LHCN-M2 (cell line): ENCODE measurements at regions not wholly inside any gene's neighbourhood (a gene's known extent, or its start where the extent isn't known, plus 50 kb on each side); places are given as distances from the start of the nearest gene placed in this dataset.

Source experiments
- DNase-seq: peaks from one replicate; pipeline ENCODE4 v3.0.0-alpha.2; 2012; ENCODE audit warnings: low read depth

GRCh38 chr9:88692827-88693226 is 157.8 kb downstream of the NXNL2 start:
- DNase-seq, result no peak

GRCh38 chr9:88694625-88695024 is 159.6 kb downstream of the NXNL2 start:
- DNase-seq, result peak; percentile 80

- no peak for DNase-seq
Observed at GRCh38 chr9:88696501-88696900, 161.5 kb downstream of the NXNL2 start.

- DNase-seq, result no peak
Observed at GRCh38 chr9:88697764-88698432, 162.9 kb downstream of the NXNL2 start.

- no peak for DNase-seq
Observed at GRCh38 chr9:88702985-88703384, 168.0 kb downstream of the NXNL2 start.

GRCh38 chr9:88706193-88707113 is 171.5 kb downstream of the NXNL2 start:
- DNase-seq, result no peak

GRCh38 chr9:88710449-88710848 is 175.5 kb downstream of the NXNL2 start:
- DNase-seq, result no peak

GRCh38 chr9:88711719-88712118 is 176.7 kb downstream of the NXNL2 start:
- DNase-seq, result no peak

- DNase-seq, result no peak
Observed at GRCh38 chr9:88712484-88712883, 177.5 kb downstream of the NXNL2 start.

- DNase-seq, result no peak
Observed at GRCh38 chr9:88713010-88713409, 178.0 kb downstream of the NXNL2 start.

GRCh38 chr9:88716596-88717290 is 181.8 kb downstream of the NXNL2 start:
- DNase-seq, result no peak

GRCh38 chr9:88721025-88721424 is 186.0 kb downstream of the NXNL2 start:
- DNase-seq, result no peak

- no peak for DNase-seq
Observed at GRCh38 chr9:88721495-88722279, 186.7 kb downstream of the NXNL2 start.

- DNase-seq, result peak; percentile 43
Observed at GRCh38 chr9:88722753-88723152, 187.8 kb downstream of the NXNL2 start.

GRCh38 chr9:88723751-88724150 is 188.8 kb downstream of the NXNL2 start:
- DNase-seq, result no peak

GRCh38 chr9:88724331-88724730 is 189.4 kb downstream of the NXNL2 start:
- no peak for DNase-seq

- no peak for DNase-seq
Observed at GRCh38 chr9:88725300-88726019, 190.5 kb downstream of the NXNL2 start.

GRCh38 chr9:88726803-88727202 is 191.8 kb downstream of the NXNL2 start:
- no peak for DNase-seq

- DNase-seq, result no peak
Observed at GRCh38 chr9:88730780-88731179, 195.8 kb downstream of the NXNL2 start.

- DNase-seq, result peak; percentile 76
Observed at GRCh38 chr9:88732128-88732527, 197.2 kb downstream of the NXNL2 start.
